OCI-LY7 (cell line): ENCODE measurements at regions not wholly inside any gene's neighbourhood (a gene's known extent, or its start where the extent isn't known, plus 50 kb on each side); places are given as distances from the start of the nearest gene placed in this dataset.

Source experiments
- CTCF ChIP-seq: fragments of 200-600 bp; sonication (generic); conservative IDR thresholded peaks from 2 replicates; pipeline ENCODE4 v1.5.1; 2014; ENCODE audit warnings: mild to moderate bottlenecking, antibody characterized with exemption, low read length, moderate library complexity, mixed read lengths
- EZH2phosphoT487 ChIP-seq: fragments of 200-600 bp; sonication (generic); IDR thresholded peaks from 2 replicates; pipeline ENCODE4 v1.6.1; 2018; ENCODE audit warnings: low read depth, borderline replicate concordance, mild to moderate bottlenecking, mixed run types, antibody characterized with exemption, low read length, moderate library complexity, mixed read lengths

- TF ChIP-seq CTCF (no peak), EZH2phosphoT487 (no peak)
Measured at GRCh38 chr1:14100919-14101318, 400.9 kb downstream of the PRDM2 start.
